ENCODE measurements at regions not wholly inside any gene's neighbourhood (a gene's known extent, or its start where the extent isn't known, plus 50 kb on each side); places are given as distances from the start of the nearest gene placed in this dataset.

GRCh38 chr16:52976539-52977167 lies 76.0 kb downstream of the CHD9NB start:
- H3K27me3 ChIP-seq: peaks cover 0 to 3% (median 0%) of the 10 kb centered on the region in 3 donors
- no peaks in the 10 kb centered on the region for H3K4me1 ChIP-seq
- intact Hi-C loops (cut with DNase I; ENCODE audit: low total_unique reads): no loop called here
- DNase-seq: peak in 1 of 2 donors; percentile 17
- H3K4me3 ChIP-seq: no peak overlapping the region
- TF ChIP-seq EP300 (IDR thresholded peaks at IDR 0.05) (no peak), CTCF (IDR thresholded peaks at IDR 0.05) (no peak)
- H3K36me3 ChIP-seq: no peaks in the 10 kb centered on the region
- no peak overlapping the region for H3K27ac ChIP-seq
- no peaks in the 10 kb centered on the region for H3K9me3 ChIP-seq

DNA sequence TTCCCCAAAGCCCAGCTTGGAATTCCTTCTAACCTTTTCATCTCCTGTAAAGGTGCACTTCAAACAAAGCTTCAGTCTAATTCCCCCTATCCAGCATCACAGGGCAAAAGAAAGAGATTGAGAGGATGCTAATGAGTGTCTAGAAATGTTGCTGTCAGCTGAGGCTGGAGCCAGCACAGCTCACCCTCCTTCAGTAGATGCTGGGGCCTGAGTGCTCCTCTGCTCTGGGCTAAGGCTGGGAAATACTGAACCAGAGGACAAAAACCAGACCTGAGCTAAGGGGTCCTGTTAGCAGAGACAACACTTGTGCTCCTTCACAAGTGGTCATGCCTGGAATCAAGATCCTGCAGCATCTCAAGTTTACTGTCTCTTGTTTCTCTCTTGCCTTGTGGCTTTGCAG lies 85.0 kb downstream of the CHD9NB start:
- no peak for DNase-seq
- H3K9me3 ChIP-seq: no peaks in the 10 kb centered on the region
- H3K4me1 ChIP-seq: no peaks in the 10 kb centered on the region
- intact Hi-C loops (cut with DNase I; ENCODE audit: low total_unique reads): no loop called here
- H3K36me3 ChIP-seq: no peaks in the 10 kb centered on the region
- H3K27ac ChIP-seq: no peak overlapping the region
- no peak overlapping the region for H3K4me3 ChIP-seq
- no peaks in the 10 kb centered on the region for H3K27me3 ChIP-seq
- TF ChIP-seq POLR2A (IDR thresholded peaks at IDR 0.05) (no peak), EP300 (IDR thresholded peaks at IDR 0.05) (no peak), POLR2AphosphoS5 (IDR thresholded peaks at IDR 0.05) (no peak), CTCF (IDR thresholded peaks at IDR 0.05) (no peak)

GRCh38 chr16:52964290-52964689 lies 88.4 kb downstream of the CHD9NB start:
- intact Hi-C loops (cut with DNase I; ENCODE audit: low total_unique reads): no loop called here
- TF ChIP-seq POLR2AphosphoS5 (IDR thresholded peaks at IDR 0.05) (no peak), EP300 (IDR thresholded peaks at IDR 0.05) (no peak), CTCF (IDR thresholded peaks at IDR 0.05) (no peak), POLR2A (IDR thresholded peaks at IDR 0.05) (no peak)
- H3K27me3 ChIP-seq: no peaks in the 10 kb centered on the region
- no peak overlapping the region for H3K4me3 ChIP-seq
- 57 to 85% (median 72%) methylated on average over 2 of the region's 2 CpGs for WGBS, 5 donors
- no peak overlapping the region for H3K27ac ChIP-seq
- H3K4me1 ChIP-seq: no peaks in the 10 kb centered on the region
- H3K9me3 ChIP-seq: no peaks in the 10 kb centered on the region
- DNase-seq: no peak
- H3K36me3 ChIP-seq: no peaks in the 10 kb centered on the region

GRCh38 chr16:52963855-52964242 lies 88.8 kb downstream of the CHD9NB start:
- Histone ChIP-seq H3K27me3 (no peaks in the 10 kb centered on the region), H3K4me1 (no peaks in the 10 kb centered on the region), H3K4me3 (no peak overlapping the region), H3K36me3 (no peaks in the 10 kb centered on the region), H3K9me3 (no peaks in the 10 kb centered on the region), H3K27ac (no peak overlapping the region)
- 66 to 77% (median 70%) methylated on average over 4 of the region's 4 CpGs for WGBS, 5 donors
- no peak for DNase-seq
- TF ChIP-seq POLR2A (IDR thresholded peaks at IDR 0.05): no peak
- TF ChIP-seq POLR2AphosphoS5 (IDR thresholded peaks at IDR 0.05): no peak
- TF ChIP-seq CTCF (IDR thresholded peaks at IDR 0.05): no peak
- no peak for TF ChIP-seq EP300 (IDR thresholded peaks at IDR 0.05)
- intact Hi-C loops (cut with DNase I; ENCODE audit: low total_unique reads): no loop called here

Data from stomach (tissue), 8 donors.